SK-N-SH treated with all-trans-retinoic acid at 6 μM for 48 hours (cell line): ENCODE measurements at regions not wholly inside any gene's neighbourhood (a gene's known extent, or its start where the extent isn't known, plus 50 kb on each side); places are given as distances from the start of the nearest gene placed in this dataset.

Experiments used
- ATAC-seq: fragments of 200-7000 bp; cut with Tn5 transposase; 3 replicates; pipeline ENCODE4 v1.9.1; 2020; ENCODE audit warnings: mild to moderate bottlenecking, moderate library complexity
- ARNTL ChIP-seq: fragments of 450-650 bp; formaldehyde crosslinking; IDR thresholded peaks from 2 replicates; pipeline ENCODE4 v1.5.0; 2020; ENCODE audit warnings: low read depth, mild to moderate bottlenecking, moderate library complexity, borderline replicate concordance
- BACH2 ChIP-seq: fragments of 250-450 bp; sonication (Bioruptor Pico); IDR thresholded peaks from 2 replicates; pipeline ENCODE4 v1.9.0; 2021; ENCODE audit warnings: mild to moderate bottlenecking, borderline replicate concordance
- CREB5 ChIP-seq: fragments of 250-450 bp; sonication (Bioruptor Pico); IDR thresholded peaks from 2 replicates; pipeline ENCODE4 v1.5.1; 2020; ENCODE audit warnings: low read depth, mild to moderate bottlenecking, moderate library complexity
- CSDC2 ChIP-seq: fragments of 250-450 bp; sonication (Bioruptor Pico); IDR thresholded peaks from 2 replicates; pipeline ENCODE4 v1.5.0; 2020; ENCODE audit warnings: mild to moderate bottlenecking, moderate library complexity
- CSRNP3 ChIP-seq: fragments of 250-450 bp; sonication (Bioruptor Pico); IDR thresholded peaks from 2 replicates; pipeline ENCODE4 v1.5.1; 2021; ENCODE audit warnings: mild to moderate bottlenecking, moderate library complexity
- ESRRG ChIP-seq: fragments of 250-450 bp; sonication (Bioruptor Pico); IDR thresholded peaks from 2 replicates; pipeline ENCODE4 v1.6.1; 2021; ENCODE audit warnings: mild to moderate bottlenecking
- GLIS3 ChIP-seq: fragments of 250-450 bp; sonication (Bioruptor Pico); IDR thresholded peaks from 2 replicates; pipeline ENCODE4 v1.5.0; 2020; ENCODE audit warnings: mild to moderate bottlenecking, moderate library complexity
- ISL1 ChIP-seq: fragments of 250-450 bp; sonication (Bioruptor Pico); IDR thresholded peaks from 2 replicates; pipeline ENCODE4 v2.1.2; 2022; ENCODE audit warnings: mild to moderate bottlenecking, moderate library complexity
- OSR1 ChIP-seq: fragments of 250-450 bp; sonication (Bioruptor Pico); IDR thresholded peaks from 2 replicates; pipeline ENCODE4 v1.8.0; 2022; ENCODE audit warnings: moderate library complexity, mild to moderate bottlenecking, inconsistent platforms
- PATZ1 ChIP-seq: fragments of 250-450 bp; sonication (Bioruptor Pico); IDR thresholded peaks from 2 replicates; pipeline ENCODE4 v1.8.0; 2020; ENCODE audit warnings: mild to moderate bottlenecking, moderate library complexity, borderline replicate concordance
- POU6F1 ChIP-seq: fragments of 250-450 bp; sonication (Bioruptor Pico); IDR thresholded peaks from 2 replicates; pipeline ENCODE4 v1.8.0; 2021; ENCODE audit warnings: low read depth, mild to moderate bottlenecking, moderate library complexity, borderline replicate concordance
- PPARA ChIP-seq: fragments of 250-450 bp; sonication (Bioruptor Pico); IDR thresholded peaks from 2 replicates; pipeline ENCODE4 v1.5.0; 2020; ENCODE audit warnings: mild to moderate bottlenecking, borderline replicate concordance
- RARB ChIP-seq: fragments of 250-450 bp; sonication (Bioruptor Pico); IDR thresholded peaks from 2 replicates; pipeline ENCODE4 v1.8.0; 2021; ENCODE audit warnings: mild to moderate bottlenecking, moderate library complexity
- SNAI2 ChIP-seq: fragments of 250-450 bp; sonication (Bioruptor Pico); IDR thresholded peaks from 2 replicates; pipeline ENCODE4 v1.5.0; 2020; ENCODE audit warnings: mild to moderate bottlenecking, moderate library complexity
- TCF4 ChIP-seq: fragments of 250-450 bp; sonication (Bioruptor Pico); IDR thresholded peaks from 2 replicates; pipeline ENCODE4 v1.8.0; 2021; ENCODE audit warnings: mild to moderate bottlenecking, moderate library complexity, borderline replicate concordance
- TOX ChIP-seq: fragments of 250-450 bp; sonication (Bioruptor Pico); IDR thresholded peaks from 2 replicates; pipeline ENCODE4 v1.8.0; 2021; ENCODE audit warnings: mild to moderate bottlenecking, moderate library complexity, borderline replicate concordance
- TSHZ2 ChIP-seq: fragments of 250-450 bp; sonication (Bioruptor Pico); IDR thresholded peaks from 2 replicates; pipeline ENCODE4 v1.5.0; 2020; ENCODE audit warnings: mild to moderate bottlenecking, moderate library complexity
- ZC3H10 ChIP-seq: fragments of 250-450 bp; sonication (Bioruptor Pico); IDR thresholded peaks from 2 replicates; pipeline ENCODE4 v1.5.1; 2021; ENCODE audit warnings: mild to moderate bottlenecking, moderate library complexity
- ZFP3 ChIP-seq: fragments of 250-450 bp; sonication (Bioruptor Pico); IDR thresholded peaks from 2 replicates; pipeline ENCODE4 v1.5.0; 2020; ENCODE audit warnings: mild to moderate bottlenecking, moderate library complexity
- ZFP30 ChIP-seq: fragments of 450-650 bp; formaldehyde crosslinking; IDR thresholded peaks from 2 replicates; pipeline ENCODE4 v1.5.0; 2022; ENCODE audit warnings: mild to moderate bottlenecking, moderate library complexity
- ZNF565 ChIP-seq: fragments of 450-650 bp; formaldehyde crosslinking; conservative IDR thresholded peaks from 2 replicates; pipeline ENCODE4 v1.5.0; 2020; ENCODE audit warnings: low read depth, mild to moderate bottlenecking, moderate library complexity
- ZNF70 ChIP-seq: fragments of 450-650 bp; formaldehyde crosslinking; IDR thresholded peaks from 2 replicates; pipeline ENCODE4 v1.5.0; 2020; ENCODE audit warnings: mild to moderate bottlenecking, moderate library complexity
- ZNF8 ChIP-seq: fragments of 450-650 bp; formaldehyde crosslinking; IDR thresholded peaks from 2 replicates; pipeline ENCODE4 v1.5.0; 2020; ENCODE audit warnings: mild to moderate bottlenecking, moderate library complexity

GRCh38 chr1:162921311-162921710 is 60.3 kb upstream of the CCDC190 start:
- no peak for ATAC-seq
- TF ChIP-seq OSR1 (CRISPR knock-in tag): no peak
- TF ChIP-seq ZFP3: no peak

GRCh38 chr1:162919034-162919433 is 58.1 kb upstream of the CCDC190 start:
- no peak for ATAC-seq
- TF ChIP-seq CSRNP3 (CRISPR knock-in tag) (no peak), GLIS3 (no peak), RARB (no peak), OSR1 (CRISPR knock-in tag) (no peak), ZNF70 (CRISPR knock-in tag) (no peak), CSDC2 (CRISPR knock-in tag) (no peak), ZNF565 (no peak), POU6F1 (CRISPR knock-in tag) (no peak), ISL1 (CRISPR knock-in tag) (no peak), ARNTL (CRISPR knock-in tag) (no peak), ZFP30 (CRISPR knock-in tag) (no peak)

GRCh38 chr1:162918151-162918754 is 57.3 kb upstream of the CCDC190 start:
- no peak for TF ChIP-seq ZFP3
- peak; percentile 30; the same call in 1 of the 2 replicates for TF ChIP-seq PPARA (CRISPR knock-in tag)
- peak; percentile 82 for TF ChIP-seq ISL1 (CRISPR knock-in tag)
- TF ChIP-seq BACH2 (CRISPR knock-in tag): no peak
- TF ChIP-seq ZFP30 (CRISPR knock-in tag): no peak
- TF ChIP-seq SNAI2 (CRISPR knock-in tag): peak; percentile 27; the same call in 1 of the 2 replicates
- no peak for TF ChIP-seq ARNTL (CRISPR knock-in tag)
- TF ChIP-seq ZNF70 (CRISPR knock-in tag): 0 out of 2 replicates have a peak, but pooled peaks have one; percentile 37
- 0 out of 2 replicates have a peak, but pooled peaks have one; percentile 7 for TF ChIP-seq ZNF8 (CRISPR knock-in tag)
- TF ChIP-seq TCF4 (CRISPR knock-in tag): peak; percentile 92
- no peak for TF ChIP-seq ZC3H10 (CRISPR knock-in tag)
- TF ChIP-seq CSDC2 (CRISPR knock-in tag): no peak
- peak; percentile 99 for TF ChIP-seq TSHZ2 (CRISPR knock-in tag)
- no peak for TF ChIP-seq PATZ1 (CRISPR knock-in tag)
- TF ChIP-seq ESRRG: 0 out of 2 replicates have a peak, but pooled peaks have one; percentile 25
- TF ChIP-seq POU6F1 (CRISPR knock-in tag): no peak
- no peak; the same call in 1 of the 2 replicates for TF ChIP-seq CSRNP3 (CRISPR knock-in tag)
- no peak for TF ChIP-seq GLIS3
- 0 out of 2 replicates have a peak, but pooled peaks have one; percentile 26 for TF ChIP-seq ZNF565
- no peak for TF ChIP-seq CREB5 (CRISPR knock-in tag)
- TF ChIP-seq RARB: no peak
- TF ChIP-seq OSR1 (CRISPR knock-in tag): no peak
- TF ChIP-seq TOX (CRISPR knock-in tag): no peak
- ATAC-seq: peak; percentile 55; the same call in 2 of the 3 replicates
